NCI-H2171 (cell line): ENCODE measurements at regions not wholly inside any gene's neighbourhood (a gene's known extent, or its start where the extent isn't known, plus 50 kb on each side); places are given as distances from the start of the nearest gene placed in this dataset.

Experiments used
- DNase-seq: peaks from one replicate; lab custom pipeline; 2025; lab: John Stamatoyannopoulos, UW

- DNase-seq, result no peak
Measured at GRCh38 chr11:70627219-70627618, 228.9 kb downstream of the CTTN start.

- no peak for DNase-seq
Measured at GRCh38 chr11:70628176-70628854, 230.0 kb downstream of the CTTN start.

DNA sequence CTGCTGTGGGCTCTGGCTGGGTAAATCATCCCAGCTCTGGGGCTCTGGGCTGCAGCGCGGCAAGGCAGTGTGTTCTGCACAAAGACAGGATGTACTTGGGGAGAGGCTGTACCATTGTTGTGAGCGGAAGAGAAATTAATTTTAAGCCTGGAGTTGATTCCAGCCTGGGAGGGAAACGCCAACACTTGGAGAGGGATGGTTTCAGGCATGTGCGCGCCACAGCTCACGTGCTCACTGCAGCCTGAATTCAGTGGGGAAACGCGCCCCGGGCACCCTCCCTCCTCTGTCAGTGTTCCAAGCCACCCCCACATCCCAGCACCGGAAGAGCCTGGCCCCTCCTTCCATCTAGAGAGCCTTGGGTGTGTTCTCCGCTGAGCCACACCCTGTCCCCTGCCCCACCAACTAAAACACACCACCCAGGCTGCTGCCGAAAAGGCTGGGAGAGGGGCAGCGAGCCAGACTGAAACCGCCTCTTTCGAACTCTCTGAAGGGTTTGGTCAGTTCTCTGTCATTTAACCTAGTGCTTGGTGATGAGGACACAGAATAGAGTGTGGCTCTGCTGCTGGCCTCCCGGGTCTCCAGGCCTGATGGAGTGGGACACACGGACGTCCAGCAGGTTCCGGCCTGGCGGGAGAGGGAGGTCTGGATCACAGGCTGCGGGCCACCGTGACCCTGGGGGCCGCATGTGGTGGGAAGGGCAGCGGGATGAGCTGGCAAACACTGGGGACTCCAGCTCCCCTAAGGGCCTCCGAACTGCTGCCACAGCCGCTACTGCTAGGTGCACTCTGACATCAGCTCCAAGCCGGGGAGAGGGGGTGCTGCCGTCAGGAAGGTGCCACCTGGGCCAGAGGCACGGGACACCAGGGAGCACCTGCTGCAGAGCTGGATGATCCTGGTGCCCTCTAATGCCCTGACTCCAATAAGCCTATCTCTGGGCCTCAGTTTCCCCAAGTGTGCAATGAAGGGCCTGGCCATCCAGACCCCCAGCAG, 230.8 kb downstream of the CTTN start:
- DNase-seq, result peak; percentile 51

DNA sequence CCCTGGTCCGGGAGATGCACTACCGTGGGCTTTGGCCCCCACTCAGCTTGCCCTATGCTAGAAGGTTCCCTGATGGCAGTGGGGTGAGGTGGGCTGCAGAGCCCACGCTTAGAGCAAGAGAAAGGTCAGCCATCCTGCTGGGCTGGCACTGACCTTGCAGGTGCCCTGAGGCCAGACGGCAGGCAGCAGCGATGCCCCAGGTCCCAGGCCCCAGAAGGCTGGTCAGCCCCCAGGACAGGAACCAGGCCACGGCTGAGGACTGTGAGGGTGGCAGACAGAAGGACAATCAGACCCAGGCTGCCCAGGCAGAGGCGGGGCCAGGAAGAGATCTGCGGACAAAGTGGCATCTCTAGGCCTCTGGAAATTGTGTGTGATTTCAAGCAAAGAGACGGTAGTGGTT, 231.7 kb downstream of the CTTN start:
- DNase-seq, result no peak

DNA sequence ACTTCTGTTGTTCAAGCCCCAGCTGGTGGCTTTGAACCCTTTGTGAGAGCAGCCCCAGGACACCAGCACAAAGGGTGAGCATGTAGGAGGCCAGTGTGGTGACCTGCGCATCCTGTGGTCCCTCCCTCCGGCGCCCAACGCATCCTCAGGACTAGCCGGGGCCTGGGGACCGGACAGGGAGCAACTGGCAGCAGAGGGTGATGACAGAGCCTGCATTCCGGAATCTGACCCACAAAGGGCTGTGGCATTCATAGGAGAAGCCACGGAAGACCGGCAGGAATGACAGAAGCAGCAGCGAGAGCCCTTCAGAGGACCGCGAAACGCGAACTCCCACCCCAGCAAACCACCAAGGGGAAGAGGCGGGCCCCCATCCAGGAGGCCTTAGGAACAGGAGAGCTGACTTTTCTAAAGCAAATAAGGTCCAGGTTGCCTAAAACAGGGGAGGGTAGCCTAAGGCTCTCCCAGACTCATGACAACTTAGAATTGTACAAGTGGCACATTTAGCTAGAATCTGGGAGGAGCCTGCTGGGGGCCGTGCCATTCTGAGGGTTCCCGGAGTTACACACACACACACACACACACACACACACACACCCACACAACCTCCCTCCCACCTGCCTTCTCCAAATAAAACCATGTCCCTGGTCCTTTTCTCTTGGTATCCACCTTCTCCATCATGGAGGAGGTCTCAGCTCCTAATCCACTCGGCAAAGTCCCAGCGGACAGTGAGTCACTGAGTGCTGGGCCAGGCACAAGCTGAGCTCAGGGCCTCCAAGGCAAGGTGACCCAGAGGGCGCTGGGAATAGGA, 232.7 kb downstream of the CTTN start:
- peak; percentile 33 for DNase-seq

GRCh38 chr11:70631624-70632047, 233.3 kb downstream of the CTTN start:
- peak; percentile 65 for DNase-seq

DNA sequence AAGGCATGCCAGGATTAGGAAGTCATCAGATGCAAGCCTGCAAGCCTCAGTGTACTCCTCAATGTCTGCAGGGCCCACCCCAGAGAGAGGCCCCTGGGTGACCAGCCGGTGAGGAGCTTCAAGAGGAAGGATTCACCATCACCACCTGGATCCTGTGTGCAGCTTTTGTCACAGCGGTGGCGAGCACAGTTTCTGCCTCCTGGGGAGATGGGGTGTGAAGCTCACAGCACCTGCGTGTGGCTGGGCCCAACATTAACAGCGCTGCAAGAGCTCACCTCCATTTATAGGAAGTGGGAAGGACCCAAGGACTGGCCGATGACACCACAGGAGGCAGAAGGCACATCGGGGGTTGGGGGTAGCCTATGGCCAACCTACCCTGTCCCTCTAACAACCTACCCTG, 235.3 kb downstream of the CTTN start:
- no peak for DNase-seq

GRCh38 chr11:70636659-70637058, 238.3 kb downstream of the CTTN start:
- no peak for DNase-seq

DNA sequence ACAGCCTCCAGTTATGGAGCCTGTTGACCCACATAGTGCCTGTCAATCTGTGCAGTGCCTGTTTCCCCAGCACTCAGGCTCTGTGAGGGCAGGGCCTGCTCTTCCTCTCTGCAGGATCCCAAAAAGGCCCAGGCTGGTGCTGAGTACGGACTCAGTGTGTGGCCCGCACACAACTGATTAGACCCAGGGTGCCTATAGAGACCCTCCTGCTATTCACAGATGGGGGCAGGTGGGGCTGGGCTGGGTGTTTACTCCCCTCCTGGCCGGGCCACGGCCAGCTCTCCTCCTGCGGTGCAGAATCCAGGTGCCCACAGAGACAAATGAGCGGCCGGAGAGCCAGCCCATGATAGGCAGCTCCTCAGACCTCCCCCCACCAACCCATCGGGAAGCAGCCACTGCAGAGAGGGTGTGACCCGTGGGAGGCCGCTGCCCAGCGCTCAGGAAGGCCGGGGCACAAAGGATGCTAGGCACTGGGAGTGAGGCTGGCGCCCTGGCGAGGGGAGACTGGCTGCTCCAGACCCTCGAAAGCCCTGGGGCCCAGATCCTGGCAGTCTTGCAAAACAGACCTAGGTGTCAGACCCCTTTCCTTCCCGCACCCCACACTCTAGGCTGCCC, 239.0 kb downstream of the CTTN start:
- DNase-seq, result no peak

DNA sequence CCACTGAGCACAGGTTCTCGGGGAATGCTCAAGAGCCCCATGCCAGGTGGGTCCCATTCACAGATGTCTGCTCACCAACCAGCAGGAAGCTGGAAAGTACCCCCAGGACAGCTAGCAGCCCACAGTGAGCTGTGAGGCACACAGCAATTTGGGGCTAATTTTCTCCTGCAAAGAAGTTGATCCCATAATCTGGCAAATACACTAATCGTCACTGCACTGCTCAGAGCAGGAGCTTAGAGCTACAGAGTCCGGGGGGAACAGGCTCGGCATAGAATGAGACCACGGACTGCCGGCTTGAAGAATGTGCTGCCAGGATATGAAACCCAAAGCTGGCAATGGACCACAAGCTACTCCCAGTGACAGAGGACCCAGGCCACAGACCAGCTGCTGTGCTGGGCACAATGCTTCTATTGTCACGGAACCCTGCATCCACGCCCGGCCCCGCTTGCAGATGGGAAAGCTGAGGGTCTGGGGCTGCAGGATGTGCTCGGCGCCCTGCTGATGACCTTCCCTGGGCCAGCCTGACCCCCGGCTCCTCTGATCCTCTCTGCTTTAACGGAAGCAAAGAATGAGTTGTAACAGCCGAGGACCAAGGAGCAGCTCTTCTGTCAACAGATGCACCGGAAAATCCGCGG, 239.7 kb downstream of the CTTN start:
- no peak for DNase-seq

DNA sequence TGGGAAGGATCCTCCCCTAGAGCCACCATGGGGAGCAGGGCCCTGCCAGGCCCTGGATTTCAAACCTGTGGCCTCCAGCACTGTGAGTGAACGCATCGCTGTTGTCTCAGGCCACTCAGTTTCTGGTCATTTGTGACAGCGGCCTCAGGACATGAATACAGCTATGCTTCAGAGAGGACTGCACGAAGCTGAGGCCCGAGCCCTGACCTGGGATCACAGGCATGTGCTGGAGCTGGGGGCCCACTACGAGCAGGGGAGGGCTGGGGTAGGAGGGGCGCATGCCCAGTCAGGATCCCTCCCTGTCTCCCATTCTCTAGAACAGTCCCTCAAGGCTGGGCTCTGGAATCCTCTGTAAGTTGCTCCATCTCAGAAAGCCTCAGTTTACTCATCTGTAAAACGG, 242.1 kb downstream of the CTTN start:
- DNase-seq, result no peak

GRCh38 chr11:70641369-70641768, 243.0 kb downstream of the CTTN start:
- DNase-seq, result no peak

DNA sequence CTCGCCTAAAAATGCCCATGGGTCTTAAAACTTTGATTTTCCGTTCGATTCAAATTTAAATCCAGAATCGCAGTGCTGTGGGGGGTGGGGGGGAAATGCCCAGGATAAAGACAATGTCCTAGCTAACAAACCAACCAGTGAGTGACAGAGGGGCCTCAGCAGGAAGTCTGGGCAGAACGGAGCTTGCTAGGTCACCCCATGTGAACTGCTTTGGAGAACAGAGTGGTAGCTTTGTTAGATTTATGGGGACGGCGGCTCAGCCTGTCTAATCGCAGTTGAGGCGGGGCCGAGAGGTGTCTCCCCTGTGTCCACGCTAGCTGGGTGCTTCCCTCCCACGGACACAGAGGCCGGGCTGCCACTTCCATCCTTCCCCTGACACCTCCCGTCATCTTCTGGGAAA, 243.9 kb downstream of the CTTN start:
- no peak for DNase-seq

GRCh38 chr11:70643642-70644041, 245.3 kb downstream of the CTTN start:
- no peak for DNase-seq

- DNase-seq, result no peak
Measured at GRCh38 chr11:70644343-70645060, 246.2 kb downstream of the CTTN start.

GRCh38 chr11:70645537-70645936, 247.2 kb downstream of the CTTN start:
- no peak for DNase-seq

DNA sequence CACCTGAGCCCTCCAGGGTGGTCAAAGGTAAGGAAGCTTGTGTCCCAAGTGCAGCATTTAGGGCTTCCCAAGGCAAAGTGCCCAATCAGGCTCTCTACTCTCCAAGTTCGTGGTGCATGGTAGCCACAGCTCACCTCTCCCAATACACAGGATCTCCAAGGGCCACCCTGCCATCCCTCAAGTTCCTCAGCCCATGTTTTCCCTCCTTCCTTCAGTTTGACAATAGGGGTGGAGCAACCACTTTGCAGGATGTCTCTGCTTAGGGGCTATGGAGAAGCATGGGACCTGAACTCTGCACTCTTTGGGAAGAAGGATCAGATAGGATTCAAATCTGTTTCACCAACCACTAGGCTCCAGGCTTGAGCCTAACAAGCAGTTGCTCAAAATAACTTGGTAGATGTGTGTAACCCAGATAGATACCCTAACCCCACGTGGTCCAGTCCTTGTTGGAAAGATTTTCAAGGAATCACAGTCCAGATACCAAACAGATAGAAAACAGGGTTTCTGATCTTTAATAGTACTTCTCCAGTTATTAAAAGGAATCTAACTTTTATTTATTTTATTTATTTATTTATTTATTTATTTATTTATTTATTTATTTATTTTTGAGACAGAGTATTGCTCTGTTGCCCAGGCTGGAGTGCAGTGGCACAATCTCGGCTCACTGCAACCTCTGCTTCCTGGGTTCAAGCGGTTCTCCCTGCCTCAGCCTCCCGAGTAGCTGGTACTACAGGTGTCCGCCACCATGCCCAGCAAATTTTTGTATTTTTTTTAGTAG, 248.1 kb downstream of the CTTN start:
- DNase-seq, result no peak

GRCh38 chr11:70647188-70648166, 249.1 kb downstream of the CTTN start:
- no peak for DNase-seq
